ENCODE measurements at regions not wholly inside any gene's neighbourhood (a gene's known extent, or its start where the extent isn't known, plus 50 kb on each side); places are given as distances from the start of the nearest gene placed in this dataset.

- DNase-seq (ENCODE audit: low read depth) (no peak), FAIRE-seq (no peak)
- no peaks in the 10 kb centered on the region for H3K36me3 ChIP-seq (ENCODE audit: control insufficient read depth, insufficient read depth, low read length)
- H3K27me3 ChIP-seq (ENCODE audit: control insufficient read depth, insufficient read depth, low read length) = no peaks in the 10 kb centered on the region
- TF ChIP-seq CTCF (IDR thresholded peaks at IDR 0.05; ENCODE audit: insufficient read depth, low read length, severe bottlenecking) = no peak
- no peak overlapping the region for H3K4me3 ChIP-seq (ENCODE audit: low read depth, low read length)
Observed at GRCh38 chrX:101732870-101733269, 73.2 kb upstream of the ARMCX2 start.

GRCh38 chrX:101729986-101730385 lies 70.3 kb upstream of the ARMCX2 start:
- DNase-seq (ENCODE audit: low read depth) = no peak
- TF ChIP-seq CTCF (IDR thresholded peaks at IDR 0.05; ENCODE audit: insufficient read depth, low read length, severe bottlenecking) = no peak
- Histone ChIP-seq H3K36me3 (ENCODE audit: control insufficient read depth, insufficient read depth, low read length) (no peaks in the 10 kb centered on the region), H3K27me3 (ENCODE audit: control insufficient read depth, insufficient read depth, low read length) (no peaks in the 10 kb centered on the region), H3K4me3 (ENCODE audit: low read depth, low read length) (no peak overlapping the region)
- no peak for FAIRE-seq
